ENCODE measurements at regions not wholly inside any gene's neighbourhood (a gene's known extent, or its start where the extent isn't known, plus 50 kb on each side); places are given as distances from the start of the nearest gene placed in this dataset.

GRCh38 chr2:3075316-3075990, 302.2 kb downstream of the EIPR1 start:
- H3K4me3 Mint-ChIP-seq: no peak overlapping the region
- DNase-seq (ENCODE audit: low spot score in 2 of 2): no peak
- H3K9me3 Mint-ChIP-seq: no peaks in the 10 kb centered on the region
- H3K4me1 Mint-ChIP-seq: no peaks in the 10 kb centered on the region
- peaks cover 12% of the 10 kb centered on the region for H3K27me3 Mint-ChIP-seq
- H3K27ac Mint-ChIP-seq: no peak overlapping the region
- ATAC-seq (ENCODE audit: low read depth): no peak
- no peaks in the 10 kb centered on the region for H3K36me3 Mint-ChIP-seq

- Mint-ChIP-seq H3K27ac (no peak overlapping the region), H3K4me1 (no peaks in the 10 kb centered on the region), H3K9me3 (no peaks in the 10 kb centered on the region), H3K27me3 (peaks cover 8% of the 10 kb centered on the region), H3K36me3 (no peaks in the 10 kb centered on the region), H3K4me3 (no peak overlapping the region)
- DNase-seq (ENCODE audit: low spot score in 2 of 2) (no peak), ATAC-seq (ENCODE audit: low read depth) (no peak)
These were observed 303.9 kb downstream of the EIPR1 start for GRCh38 chr2:3073704-3074103.

- Mint-ChIP-seq H3K36me3 (no peaks in the 10 kb centered on the region), H3K9me3 (peaks cover 2% of the 10 kb centered on the region), H3K4me3 (no peak overlapping the region), H3K27me3 (peaks cover 7% of the 10 kb centered on the region), H3K27ac (no peak overlapping the region), H3K4me1 (no peaks in the 10 kb centered on the region)
- ATAC-seq (ENCODE audit: low read depth) (no peak), DNase-seq (ENCODE audit: low spot score in 2 of 2) (no peak)
These were observed 304.5 kb downstream of the EIPR1 start for GRCh38 chr2:3073041-3073595.

GRCh38 chr2:3071685-3072263, 305.8 kb downstream of the EIPR1 start:
- ATAC-seq (ENCODE audit: low read depth) (no peak), DNase-seq (ENCODE audit: low spot score in 2 of 2) (no peak)
- H3K36me3 Mint-ChIP-seq: no peaks in the 10 kb centered on the region
- H3K9me3 Mint-ChIP-seq: peaks cover 3% of the 10 kb centered on the region
- no peak overlapping the region for H3K27ac Mint-ChIP-seq
- H3K4me3 Mint-ChIP-seq: no peak overlapping the region
- H3K4me1 Mint-ChIP-seq: no peaks in the 10 kb centered on the region
- H3K27me3 Mint-ChIP-seq: peaks cover 7% of the 10 kb centered on the region

DNA sequence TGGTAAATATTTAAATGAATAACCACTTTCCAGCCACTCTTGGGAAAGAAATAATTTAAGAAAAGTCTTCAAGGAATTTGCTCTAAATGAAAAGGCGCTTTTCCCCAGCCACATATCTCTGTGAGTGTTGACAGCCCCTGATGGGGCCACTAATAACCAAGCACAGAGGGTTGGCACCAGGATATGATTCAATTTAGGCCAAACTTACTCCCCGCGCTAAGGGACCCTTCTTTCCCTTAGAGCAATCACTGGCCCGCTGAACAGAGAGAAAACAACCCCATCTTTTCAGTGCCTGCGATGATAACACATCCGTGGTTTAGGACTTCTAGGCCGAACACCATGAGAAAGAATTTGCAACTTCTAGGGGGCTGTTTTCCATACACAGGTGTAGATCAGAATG, 310.8 kb downstream of the EIPR1 start:
- Mint-ChIP-seq H3K36me3 (no peaks in the 10 kb centered on the region), H3K4me3 (no peak overlapping the region), H3K27ac (no peak overlapping the region), H3K9me3 (peaks cover 6% of the 10 kb centered on the region), H3K27me3 (peaks cover 4% of the 10 kb centered on the region), H3K4me1 (no peaks in the 10 kb centered on the region)
- DNase-seq (ENCODE audit: low spot score in 2 of 2) (no peak), ATAC-seq (ENCODE audit: low read depth) (no peak)

DNA sequence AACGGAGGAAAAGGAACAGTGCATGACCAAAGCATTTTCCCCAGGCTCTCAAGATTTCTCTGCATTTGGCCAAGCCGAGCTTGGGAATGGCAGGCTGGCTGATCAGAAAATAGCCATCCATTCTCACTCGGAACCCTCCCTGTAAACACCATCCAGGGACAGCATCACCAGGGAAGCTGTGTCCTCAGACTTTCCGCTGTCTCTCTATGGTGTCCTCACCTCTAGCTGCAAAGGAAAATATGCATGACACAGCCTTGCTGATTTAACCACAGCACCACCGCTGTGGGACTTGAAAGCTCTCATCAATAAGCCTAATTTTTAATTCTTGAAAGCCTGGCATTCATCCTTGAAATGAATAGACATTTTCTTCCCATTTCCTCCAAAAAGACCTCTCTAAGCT, 311.7 kb downstream of the EIPR1 start:
- Mint-ChIP-seq H3K4me3 (no peak overlapping the region), H3K4me1 (no peaks in the 10 kb centered on the region), H3K27me3 (peaks cover 4% of the 10 kb centered on the region), H3K9me3 (peaks cover 6% of the 10 kb centered on the region), H3K36me3 (no peaks in the 10 kb centered on the region), H3K27ac (no peak overlapping the region)
- ATAC-seq (ENCODE audit: low read depth) (no peak), DNase-seq (ENCODE audit: low spot score in 2 of 2) (no peak)

DNA sequence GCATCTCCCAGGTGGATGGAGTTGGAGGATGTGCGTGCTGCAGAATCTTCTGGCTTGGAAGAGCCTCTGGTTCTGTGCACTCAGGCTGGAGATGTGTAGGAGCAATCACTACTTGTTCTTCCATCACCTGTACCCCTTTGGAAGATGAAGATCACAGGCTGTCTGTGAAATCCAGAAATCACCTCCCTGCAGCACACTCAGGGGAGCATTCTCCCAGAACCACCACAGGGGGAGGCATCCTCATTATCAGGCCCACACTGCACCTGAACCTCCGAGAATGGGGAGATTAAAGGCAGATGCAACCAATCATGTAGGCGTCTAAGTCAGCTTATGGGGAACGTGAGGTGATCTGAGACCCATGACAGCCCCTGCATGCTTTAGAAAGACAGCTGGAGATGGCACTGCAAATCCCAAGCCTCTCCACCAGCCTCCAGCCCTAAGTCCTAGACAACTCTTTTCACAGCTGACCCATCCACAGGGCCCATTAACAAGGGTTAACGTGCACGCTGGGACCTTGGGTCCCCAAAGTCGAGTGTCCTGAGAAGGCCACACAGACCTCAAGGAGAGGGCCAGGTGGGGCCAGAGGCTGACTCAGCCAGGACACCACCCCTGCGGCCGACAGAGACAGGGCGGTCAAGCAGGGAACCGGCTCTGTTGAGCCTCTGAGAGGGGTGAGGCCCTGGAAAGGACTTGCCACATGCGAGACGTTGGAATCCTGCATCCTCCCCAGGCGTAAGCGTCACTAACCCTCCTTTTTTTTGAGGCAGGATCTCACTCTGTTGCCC, 314.9 kb downstream of the EIPR1 start:
- Mint-ChIP-seq H3K4me1 (no peaks in the 10 kb centered on the region), H3K27ac (no peak overlapping the region)

GRCh38 chr2:3060049-3060448, 317.6 kb downstream of the EIPR1 start:
- no peaks in the 10 kb centered on the region for H3K4me1 Mint-ChIP-seq
- no peak for DNase-seq (ENCODE audit: low spot score in 2 of 2)
- no peak overlapping the region for H3K27ac Mint-ChIP-seq
- H3K9me3 Mint-ChIP-seq: peaks cover 9% of the 10 kb centered on the region
- H3K36me3 Mint-ChIP-seq: peaks cover 3% of the 10 kb centered on the region
- H3K4me3 Mint-ChIP-seq: no peak overlapping the region
- ATAC-seq (ENCODE audit: low read depth): no peak
- H3K27me3 Mint-ChIP-seq: peaks cover 2% of the 10 kb centered on the region

More for the DNA sequence above, 314.9 kb downstream of the EIPR1 start:
- DNase-seq (ENCODE audit: low spot score in 2 of 2) (no peak), ATAC-seq (ENCODE audit: low read depth) (no peak)
- Mint-ChIP-seq H3K9me3 (peaks cover 5% of the 10 kb centered on the region), H3K4me3 (no peak overlapping the region), H3K27me3 (peaks cover 2% of the 10 kb centered on the region), H3K36me3 (no peaks in the 10 kb centered on the region)

- no peak for DNase-seq (ENCODE audit: low spot score in 2 of 2)
- Mint-ChIP-seq H3K27ac (no peak overlapping the region), H3K4me1 (no peaks in the 10 kb centered on the region), H3K4me3 (no peak overlapping the region), H3K36me3 (peaks cover 3% of the 10 kb centered on the region), H3K9me3 (peaks cover 7% of the 10 kb centered on the region), H3K27me3 (no peaks in the 10 kb centered on the region)
- ATAC-seq (ENCODE audit: low read depth): no peak
These were observed 318.3 kb downstream of the EIPR1 start for GRCh38 chr2:3059141-3059925.

DNA sequence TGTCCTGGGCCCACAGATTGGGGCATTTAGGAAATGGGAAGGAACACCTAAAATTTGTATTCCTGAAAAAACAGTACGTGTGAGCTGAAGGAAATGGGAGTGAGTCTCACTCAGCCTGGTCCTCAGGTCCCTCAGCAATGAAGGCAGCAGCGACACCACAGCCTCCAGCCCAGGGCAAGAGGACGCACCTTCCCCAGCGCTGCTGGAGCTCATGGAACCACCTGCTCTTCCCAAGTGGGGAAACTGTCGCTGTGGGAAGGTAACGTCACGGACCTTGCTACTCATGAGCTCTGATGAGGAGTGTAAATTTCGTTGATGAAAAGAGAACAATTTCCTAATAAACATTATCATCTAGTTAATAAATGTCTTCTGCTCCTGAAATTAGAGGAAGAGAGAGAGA, 323.6 kb downstream of the EIPR1 start:
- Mint-ChIP-seq H3K4me1 (no peaks in the 10 kb centered on the region), H3K4me3 (no peak overlapping the region), H3K27ac (no peak overlapping the region), H3K36me3 (peaks cover 3% of the 10 kb centered on the region), H3K9me3 (peaks cover 7% of the 10 kb centered on the region), H3K27me3 (no peaks in the 10 kb centered on the region)
- ATAC-seq (ENCODE audit: low read depth) (no peak), DNase-seq (ENCODE audit: low spot score in 2 of 2) (no peak)

DNA sequence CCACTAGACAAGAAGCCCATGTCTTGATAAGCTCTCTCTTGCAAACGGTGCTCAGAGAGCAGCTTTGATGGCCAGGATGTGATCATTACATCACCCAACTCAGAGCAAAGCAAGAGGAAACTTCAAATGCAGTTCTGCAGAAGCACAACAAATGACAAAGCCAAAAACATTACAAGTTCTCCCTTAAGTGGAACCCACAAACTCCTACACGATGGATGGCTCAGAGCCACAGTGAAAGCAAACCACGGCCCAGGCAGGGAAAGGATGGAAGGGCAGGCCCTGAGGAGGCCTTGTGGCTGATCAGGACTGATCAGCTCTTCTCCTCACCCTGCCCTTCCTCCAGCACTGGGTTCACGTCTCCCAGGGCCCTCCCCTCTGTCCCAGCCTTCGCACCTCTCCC, 326.4 kb downstream of the EIPR1 start:
- H3K27ac Mint-ChIP-seq: no peak overlapping the region
- H3K4me3 Mint-ChIP-seq: no peak overlapping the region
- H3K27me3 Mint-ChIP-seq: no peaks in the 10 kb centered on the region
- no peak for ATAC-seq (ENCODE audit: low read depth)
- no peaks in the 10 kb centered on the region for H3K4me1 Mint-ChIP-seq
- H3K9me3 Mint-ChIP-seq: peaks cover 1% of the 10 kb centered on the region
- no peak for DNase-seq (ENCODE audit: low spot score in 2 of 2)
- peaks cover 1% of the 10 kb centered on the region for H3K36me3 Mint-ChIP-seq

- no peaks in the 10 kb centered on the region for H3K36me3 Mint-ChIP-seq
- H3K4me1 Mint-ChIP-seq: no peaks in the 10 kb centered on the region
- peaks cover 1% of the 10 kb centered on the region for H3K9me3 Mint-ChIP-seq
- no peak for DNase-seq (ENCODE audit: low spot score in 2 of 2)
- no peak overlapping the region for H3K27ac Mint-ChIP-seq
- peaks cover 2% of the 10 kb centered on the region for H3K27me3 Mint-ChIP-seq
- no peak for ATAC-seq (ENCODE audit: low read depth)
- H3K4me3 Mint-ChIP-seq: no peak overlapping the region
These were observed 331.3 kb downstream of the EIPR1 start for GRCh38 chr2:3046170-3046865.

- H3K4me1 Mint-ChIP-seq: no peaks in the 10 kb centered on the region
- peaks cover 2% of the 10 kb centered on the region for H3K27me3 Mint-ChIP-seq
- no peak for ATAC-seq (ENCODE audit: low read depth)
- H3K4me3 Mint-ChIP-seq: no peak overlapping the region
- H3K36me3 Mint-ChIP-seq: no peaks in the 10 kb centered on the region
- no peak for DNase-seq (ENCODE audit: low spot score in 2 of 2)
- no peak overlapping the region for H3K27ac Mint-ChIP-seq
- peaks cover 1% of the 10 kb centered on the region for H3K9me3 Mint-ChIP-seq
These were observed 332.2 kb downstream of the EIPR1 start for GRCh38 chr2:3045318-3045921.
